ENCODE measurements at regions not wholly inside any gene's neighbourhood (a gene's known extent, or its start where the extent isn't known, plus 50 kb on each side); places are given as distances from the start of the nearest gene placed in this dataset.

DNA sequence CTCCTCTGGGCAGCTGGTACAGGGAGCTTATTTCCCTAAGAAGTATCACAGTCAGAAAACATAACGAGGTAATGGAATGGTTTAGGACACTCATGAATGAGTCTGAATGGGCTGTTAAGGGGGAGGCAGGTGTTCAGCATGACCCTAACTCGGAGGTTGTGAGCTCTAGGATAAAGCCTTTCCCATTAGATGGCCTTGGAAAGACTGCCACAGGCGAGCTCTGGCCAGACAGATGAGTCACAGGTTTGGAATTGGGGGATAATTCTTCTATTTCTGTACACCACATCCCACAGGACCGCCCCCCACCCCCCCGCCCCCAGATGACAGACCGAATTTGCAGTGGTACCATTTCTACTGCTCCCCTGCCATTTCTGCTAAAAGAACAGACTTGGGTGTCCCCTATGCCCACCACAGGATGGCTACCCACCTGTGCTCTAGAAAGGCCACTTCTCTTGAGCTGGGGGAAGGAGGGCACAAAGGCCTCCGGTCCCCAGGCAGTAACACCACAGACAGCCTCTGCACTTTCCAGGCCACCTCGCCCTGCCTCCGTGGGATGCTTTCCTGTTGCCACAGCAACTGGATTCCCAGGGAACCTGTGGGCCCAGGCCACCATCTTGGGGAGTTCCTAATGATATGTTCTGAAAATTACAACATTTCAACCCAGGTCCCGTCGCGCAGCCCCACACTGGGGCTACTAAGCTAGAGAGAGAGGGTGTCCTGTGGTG lies 76.7 kb downstream of the TRIM29 start:
- no peak for DNase-seq

DNA sequence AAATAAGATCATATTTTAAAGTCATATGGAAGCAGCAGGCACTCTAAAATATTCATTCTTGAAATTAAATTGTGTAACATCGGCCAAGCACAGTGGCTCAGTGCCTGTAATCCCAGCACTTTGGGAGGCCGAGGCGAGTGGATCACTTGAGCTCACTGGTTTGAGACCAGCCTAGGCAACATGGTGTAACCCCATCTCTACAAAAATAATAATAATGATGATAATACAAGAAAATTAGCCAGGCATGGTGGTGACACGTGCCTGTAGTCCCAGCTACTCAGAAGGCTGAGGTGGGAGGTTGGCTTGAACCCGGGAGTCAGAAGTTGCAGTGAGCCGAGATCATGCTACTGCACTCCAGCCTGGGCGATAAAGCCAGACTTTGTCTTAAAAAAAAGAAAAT lies 77.4 kb downstream of the TRIM29 start:
- no peak for DNase-seq

GRCh38 chr11:120058931-120059330 lies 79.0 kb downstream of the TRIM29 start:
- no peak for DNase-seq

DNA sequence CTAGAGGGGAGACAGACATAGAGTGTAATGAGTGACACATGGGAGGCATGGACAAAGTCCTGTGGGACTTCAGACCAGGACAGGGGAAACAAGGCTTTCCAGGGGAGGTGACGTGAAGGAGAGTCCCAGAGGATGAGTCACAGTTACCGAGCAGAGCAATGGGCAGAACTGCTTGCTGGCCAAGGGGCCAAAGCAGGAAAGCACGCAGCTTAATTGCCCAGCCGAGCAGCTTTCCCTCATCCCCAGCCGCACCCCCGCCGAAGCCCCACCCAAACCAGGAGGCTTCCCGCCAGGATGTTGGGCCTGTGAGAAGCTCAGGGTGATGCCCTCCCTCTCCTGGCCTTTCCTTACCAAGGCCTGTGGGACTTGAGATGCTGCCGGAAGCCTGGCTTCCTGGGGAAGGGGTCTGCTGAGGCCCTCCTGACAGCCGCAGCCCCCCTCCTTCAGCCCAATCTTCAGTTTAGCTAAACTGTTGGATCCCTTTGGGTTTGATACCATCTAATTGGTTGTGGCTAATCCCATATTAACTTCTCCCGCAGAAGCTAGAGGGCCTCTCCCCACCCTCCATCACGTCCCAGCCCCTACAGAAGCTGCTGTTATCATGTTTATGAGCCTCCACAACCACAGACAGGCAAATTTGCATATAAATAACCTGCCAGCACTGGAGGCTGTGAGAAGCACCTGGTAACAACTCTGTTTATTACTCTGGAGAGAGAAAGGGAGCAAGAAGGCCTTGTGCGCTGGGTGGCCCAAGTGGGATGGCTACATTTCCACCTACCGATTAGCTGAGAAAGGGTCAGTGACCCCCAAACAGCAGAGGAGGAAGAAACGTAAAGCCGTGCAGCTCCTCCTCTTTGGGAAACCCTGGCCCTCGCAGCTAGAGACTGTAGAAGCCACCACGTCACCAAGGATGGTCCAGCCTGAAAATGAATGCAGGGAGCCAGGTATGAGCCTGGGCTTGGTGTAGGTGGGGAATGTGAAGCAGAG lies 80.0 kb downstream of the TRIM29 start:
- no peak for DNase-seq

GRCh38 chr11:120057028-120057330 lies 80.9 kb downstream of the TRIM29 start:
- DNase-seq: no peak

GRCh38 chr11:120056301-120057027 lies 81.4 kb downstream of the TRIM29 start:
- DNase-seq: peak; percentile 18

DNA sequence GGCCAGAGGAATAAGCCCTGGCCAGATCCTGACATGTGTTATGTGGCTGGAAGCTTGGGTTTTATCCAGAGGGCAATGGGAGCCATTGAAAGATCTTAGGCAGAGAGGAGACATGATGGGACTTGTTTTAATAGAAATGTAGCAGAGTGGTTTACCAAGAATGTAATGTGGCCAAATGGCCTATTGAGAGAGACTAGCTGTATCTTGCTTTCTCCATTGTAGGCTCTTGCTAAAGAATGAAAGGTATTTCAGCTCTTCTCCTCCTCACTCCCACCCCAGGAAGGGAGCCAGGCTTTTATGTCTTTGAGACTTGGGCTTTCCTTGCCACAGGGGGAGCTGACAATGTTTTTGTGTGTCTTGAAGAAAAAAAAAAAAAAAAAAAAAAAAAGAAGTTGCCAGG lies 82.3 kb downstream of the TRIM29 start:
- no peak for DNase-seq

GRCh38 chr11:120054753-120055045 lies 83.2 kb downstream of the TRIM29 start:
- no peak for DNase-seq

- no peak for DNase-seq
These were observed 83.7 kb downstream of the TRIM29 start for GRCh38 chr11:120054016-120054752.

- DNase-seq: no peak
These were observed 85.6 kb downstream of the TRIM29 start for GRCh38 chr11:120052196-120052775.

DNA sequence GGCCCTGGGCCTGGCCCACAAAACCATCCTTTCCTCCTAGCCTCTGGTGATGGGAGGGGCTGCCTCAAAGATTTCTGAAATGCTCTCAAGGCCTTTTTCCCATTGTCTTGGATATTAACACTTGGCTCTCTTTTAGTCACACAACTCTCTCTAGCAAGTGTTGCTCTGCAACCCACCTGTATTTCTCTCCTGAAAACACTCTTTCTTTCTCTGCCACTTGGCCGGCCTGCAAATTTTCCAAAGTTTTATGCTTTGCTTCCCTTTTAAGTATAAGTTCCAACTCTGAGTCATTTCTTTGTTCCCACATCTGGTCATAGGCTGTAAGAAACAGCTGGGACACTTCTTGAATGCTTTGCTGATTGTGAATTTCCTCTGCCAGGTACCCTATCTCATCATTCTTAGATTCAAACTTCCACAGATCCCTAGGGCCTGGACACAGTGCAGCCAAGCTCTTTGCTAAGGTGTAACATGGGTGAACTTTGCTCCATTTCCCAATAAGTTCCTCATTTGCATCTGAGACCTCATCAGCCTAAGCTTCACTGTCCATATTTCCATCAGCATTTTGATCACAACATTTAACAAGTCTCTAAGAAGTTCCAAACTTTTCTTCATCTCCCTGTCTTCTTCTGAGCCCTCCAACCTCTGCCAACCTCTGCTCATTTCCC lies 93.8 kb downstream of the TRIM29 start:
- DNase-seq: no peak

- no peak for DNase-seq
These were observed 94.5 kb downstream of the TRIM29 start for GRCh38 chr11:120043328-120043945.

GRCh38 chr11:120041625-120042024 lies 96.3 kb downstream of the TRIM29 start:
- no peak for DNase-seq

- no peak for DNase-seq
These were observed 97.6 kb downstream of the TRIM29 start for GRCh38 chr11:120040151-120040840.

DNA sequence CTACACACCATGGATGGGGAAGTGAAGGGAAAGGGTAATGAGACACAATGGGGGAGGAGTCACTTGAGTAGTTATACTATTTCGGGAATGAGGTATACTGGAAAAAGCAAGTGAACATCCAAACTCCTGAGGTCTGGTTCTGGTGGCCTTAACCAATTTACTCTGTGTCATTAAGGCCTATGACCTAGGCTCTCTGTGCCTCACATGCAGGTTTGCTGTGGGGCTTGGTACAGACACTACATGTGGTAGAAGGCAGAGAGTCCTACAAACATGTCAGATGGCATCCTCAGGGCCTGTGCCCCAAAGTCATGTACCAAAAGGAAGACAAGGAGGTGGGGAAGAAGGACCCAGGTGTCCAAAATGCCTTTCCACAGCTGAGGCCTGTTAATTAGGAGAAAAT lies 98.9 kb downstream of the TRIM29 start:
- no peak for DNase-seq

DNA sequence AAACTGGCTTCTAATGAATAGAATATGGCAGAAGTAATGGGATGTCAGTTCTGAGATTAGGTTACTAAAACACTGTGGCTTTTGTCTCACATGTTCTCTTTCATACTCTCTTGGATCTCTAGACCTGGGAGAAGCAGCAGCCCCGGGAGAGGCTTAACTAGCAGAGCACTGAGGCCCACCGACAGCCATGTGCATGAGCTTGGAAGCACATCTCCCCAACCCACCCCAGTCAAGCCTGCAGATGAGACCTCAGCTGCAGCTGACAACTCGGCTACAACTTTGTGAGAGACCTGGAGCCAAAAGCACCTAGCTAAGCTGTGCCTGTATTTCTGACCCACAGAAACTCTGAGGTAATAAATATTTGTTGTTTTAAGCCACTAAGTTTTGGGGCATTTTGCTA lies 100.8 kb downstream of the TRIM29 start:
- no peak for DNase-seq

GRCh38 chr11:120035756-120036155 lies 102.2 kb downstream of the TRIM29 start:
- no peak for DNase-seq

GRCh38 chr11:120034881-120035630 lies 102.9 kb downstream of the TRIM29 start:
- peak; percentile 15 for DNase-seq

- no peak for DNase-seq
These were observed 103.6 kb downstream of the TRIM29 start for GRCh38 chr11:120034176-120034875.
